HCT116 (cell line): ENCODE measurements at regions not wholly inside any gene's neighbourhood (a gene's known extent, or its start where the extent isn't known, plus 50 kb on each side); places are given as distances from the start of the nearest gene placed in this dataset.

Experiments used
- ATAC-seq: fragments of 200-7000 bp; cut with Tn5 transposase; 2 replicates; pipeline ENCODE4 v1.9.1; 2020; ENCODE audit warnings: mild to moderate bottlenecking, moderate library complexity
- BruUV-seq: library from RNA; stranded (reverse); fragments of 400-500 nt; replicated peaks from 2 replicates; lab custom pipeline; 2021; lab: Mats Ljungman, UMichigan
- CTCF ChIA-PET: fragments of 300-600 bp; sonication (Branson Sonifier 250); formaldehyde crosslinking; loops from one replicate; lab custom pipeline; 2021; ENCODE audit warnings: antibody characterized with exemption; lab: Charles Lee
- POLR2A ChIA-PET: fragments of 300-600, 350-600 bp; sonication (Branson Sonifier 250); formaldehyde crosslinking; loops from one replicate; lab custom pipeline; 2021; ENCODE audit warnings: antibody characterized with exemption; lab: Charles Lee
- RAD21 ChIA-PET, 2 experiments: fragments of 300-600 bp; sonication (Branson Sonifier 250); formaldehyde crosslinking; loops; one replicate each; lab custom pipeline; 2023; ENCODE audit warnings: low total read pairs in 2 of 2; ENCODE audit not compliant: uncharacterized antibody in 2 of 2, unreplicated experiment in 2 of 2, low non-redundant PET in 1 of 2; lab: Charles Lee
- DNase-seq: peaks from one replicate; pipeline ENCODE4 v3.0.0-alpha.2; 2010; ENCODE audit warnings: low read depth, low spot score
- H2AFZ ChIP-seq: fragments of 200-600 bp; shearing (Covaris generic), sonication (generic); 2 replicates; pipeline ENCODE4 v1.6.1; 2017; ENCODE audit warnings: low read depth, mixed run types, mixed read lengths, antibody characterized with exemption, low read length; ENCODE audit not compliant: poor library complexity, severe bottlenecking
- H3K27ac ChIP-seq: 2 replicates; pipeline ENCODE4 v1.5.1; 2012; ENCODE audit warnings: low read depth, low read length
- H3K27me3 ChIP-seq: fragments of 200-600 bp; sonication (generic); 2 replicates; pipeline ENCODE4 v1.6.1; 2016; ENCODE audit warnings: mixed run types, low read length, mixed read lengths; ENCODE audit not compliant: insufficient read depth
- H3K36me3 ChIP-seq, 2 experiments: fragments of 200-500 bp in 1 of 2; fragments of 200-600 bp in 1 of 2; sonication (Bioruptor generic) in 1 of 2; sonication (generic) in 1 of 2; 2 replicates each; pipeline versions ENCODE4 v1.5.1 to v1.6.1; 2014 to 2016; ENCODE audit warnings: low read length in 2 of 2, inconsistent platforms in 1 of 2, mixed read lengths in 1 of 2, mixed run types in 1 of 2; ENCODE audit not compliant: insufficient read depth in 2 of 2, control insufficient read depth in 1 of 2
- H3K4me1 ChIP-seq, 2 experiments: fragments of 200-600 bp in 1 of 2; sonication (generic) in 1 of 2; 2 replicates each; pipeline versions ENCODE4 v1.5.1 to v1.6.1; 2012 to 2017; ENCODE audit warnings: low read length in 2 of 2, inconsistent platforms in 1 of 2, mild to moderate bottlenecking in 1 of 2, mixed read lengths in 1 of 2, mixed run types in 1 of 2, moderate library complexity in 1 of 2; ENCODE audit not compliant: insufficient read depth in 2 of 2, control insufficient read depth in 1 of 2
- H3K4me2 ChIP-seq: fragments of 200-600 bp; sonication (generic); 2 replicates; pipeline ENCODE4 v1.6.1; 2017; ENCODE audit warnings: mixed run types, low read length, mixed read lengths
- H3K4me3 ChIP-seq, 2 experiments: fragments of 200-600 bp in 1 of 2; sonication (generic) in 1 of 2; replicated peaks in 1 of 2; 2 replicates each; pipeline ENCODE4 v1.5.1; 2011 to 2016; ENCODE audit warnings: low read length in 2 of 2, control low read depth in 1 of 2, low read depth in 1 of 2, mild to moderate bottlenecking in 1 of 2, mixed read lengths in 1 of 2, mixed run types in 1 of 2
- H3K79me2 ChIP-seq: fragments of 200-600 bp; sonication (generic); 2 replicates; pipeline ENCODE4 v1.6.1; 2017; ENCODE audit warnings: mild to moderate bottlenecking, mixed run types, low read length, moderate library complexity, mixed read lengths; ENCODE audit not compliant: insufficient read depth
- H3K9ac ChIP-seq: fragments of 200-600 bp; sonication (generic); 2 replicates; pipeline ENCODE4 v1.6.1; 2016; ENCODE audit warnings: low read length, mixed read lengths
- H3K9me2 ChIP-seq: fragments of 200-600 bp; sonication (generic), shearing (Covaris generic); 2 replicates; pipeline ENCODE4 v1.6.1; 2017; ENCODE audit warnings: mixed run types, mild to moderate bottlenecking, moderate library complexity; ENCODE audit not compliant: insufficient read depth
- H3K9me3 ChIP-seq, 2 experiments: fragments of 200-500 bp in 1 of 2; fragments of 200-600 bp in 1 of 2; sonication (Bioruptor generic) in 1 of 2; sonication (generic) in 1 of 2; 2 replicates each; pipeline ENCODE4 v1.6.1; 2014 to 2017; ENCODE audit warnings: low read length in 2 of 2, mixed read lengths in 2 of 2, inconsistent platforms in 1 of 2, low read depth in 1 of 2, mild to moderate bottlenecking in 1 of 2, mixed run types in 1 of 2, moderate library complexity in 1 of 2; ENCODE audit not compliant: control insufficient read depth in 1 of 2, insufficient read depth in 1 of 2
- H4K20me1 ChIP-seq: fragments of 200-600 bp; sonication (generic), shearing (Covaris generic); 2 replicates; pipeline ENCODE4 v1.6.1; 2017; ENCODE audit warnings: mixed run types, mild to moderate bottlenecking, moderate library complexity; ENCODE audit not compliant: insufficient read depth
- EZH2 ChIP-seq: fragments of 200-600 bp; sonication (generic); IDR thresholded peaks from 2 replicates; pipeline ENCODE4 v1.6.1; 2017; ENCODE audit warnings: antibody characterized with exemption, mixed run types
- SIN3A ChIP-seq: IDR thresholded peaks from 2 replicates; pipeline ENCODE4 v1.6.1; 2012; ENCODE audit warnings: low read depth
- intact Hi-C: fragments of 100-400 bp; cut with micrococcal nuclease; formaldehyde crosslinking; loops from 2 replicates; pipeline ENCODE4 v1.10.0; 2022
- TF ChIP-seq, protein P1 (sequence below): IDR thresholded peaks from 2 replicates; pipeline ENCODE4 v1.6.1; 2012; ENCODE audit warnings: low read depth
- TF ChIP-seq, protein P2 (sequence below): IDR thresholded peaks from 2 replicates; pipeline ENCODE4 v1.6.1; 2012
- TF ChIP-seq, protein P3 (sequence below): IDR thresholded peaks from 2 replicates; pipeline ENCODE4 v1.6.1; 2011; ENCODE audit warnings: mild to moderate bottlenecking, low read length, moderate library complexity; ENCODE audit not compliant: insufficient replicate concordance; ENCODE audit errors: extremely low read depth

DNA sequence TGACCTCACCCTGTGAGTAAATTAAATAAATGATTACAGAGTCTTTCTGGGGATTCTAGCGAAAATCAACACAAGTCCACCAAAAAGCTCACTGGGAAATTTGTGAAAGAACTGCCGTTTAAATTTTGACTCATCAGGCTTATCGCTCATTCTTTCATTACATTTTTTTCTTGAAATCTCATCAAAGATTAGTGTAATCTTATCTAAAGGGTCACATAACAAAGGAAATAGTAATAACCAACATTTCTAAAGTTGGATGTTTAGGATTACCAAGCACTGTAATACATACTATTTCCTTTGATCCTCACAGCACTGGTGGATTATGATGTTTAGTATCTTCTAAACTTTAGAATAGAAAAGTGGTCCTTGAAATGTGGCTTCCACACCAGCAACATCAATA is 111.1 kb upstream of the CBLB start (continued):
- TF ChIP-seq, protein P1, sequence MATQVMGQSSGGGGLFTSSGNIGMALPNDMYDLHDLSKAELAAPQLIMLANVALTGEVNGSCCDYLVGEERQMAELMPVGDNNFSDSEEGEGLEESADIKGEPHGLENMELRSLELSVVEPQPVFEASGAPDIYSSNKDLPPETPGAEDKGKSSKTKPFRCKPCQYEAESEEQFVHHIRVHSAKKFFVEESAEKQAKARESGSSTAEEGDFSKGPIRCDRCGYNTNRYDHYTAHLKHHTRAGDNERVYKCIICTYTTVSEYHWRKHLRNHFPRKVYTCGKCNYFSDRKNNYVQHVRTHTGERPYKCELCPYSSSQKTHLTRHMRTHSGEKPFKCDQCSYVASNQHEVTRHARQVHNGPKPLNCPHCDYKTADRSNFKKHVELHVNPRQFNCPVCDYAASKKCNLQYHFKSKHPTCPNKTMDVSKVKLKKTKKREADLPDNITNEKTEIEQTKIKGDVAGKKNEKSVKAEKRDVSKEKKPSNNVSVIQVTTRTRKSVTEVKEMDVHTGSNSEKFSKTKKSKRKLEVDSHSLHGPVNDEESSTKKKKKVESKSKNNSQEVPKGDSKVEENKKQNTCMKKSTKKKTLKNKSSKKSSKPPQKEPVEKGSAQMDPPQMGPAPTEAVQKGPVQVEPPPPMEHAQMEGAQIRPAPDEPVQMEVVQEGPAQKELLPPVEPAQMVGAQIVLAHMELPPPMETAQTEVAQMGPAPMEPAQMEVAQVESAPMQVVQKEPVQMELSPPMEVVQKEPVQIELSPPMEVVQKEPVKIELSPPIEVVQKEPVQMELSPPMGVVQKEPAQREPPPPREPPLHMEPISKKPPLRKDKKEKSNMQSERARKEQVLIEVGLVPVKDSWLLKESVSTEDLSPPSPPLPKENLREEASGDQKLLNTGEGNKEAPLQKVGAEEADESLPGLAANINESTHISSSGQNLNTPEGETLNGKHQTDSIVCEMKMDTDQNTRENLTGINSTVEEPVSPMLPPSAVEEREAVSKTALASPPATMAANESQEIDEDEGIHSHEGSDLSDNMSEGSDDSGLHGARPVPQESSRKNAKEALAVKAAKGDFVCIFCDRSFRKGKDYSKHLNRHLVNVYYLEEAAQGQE: no peak
- TF ChIP-seq SIN3A: no peak
- TF ChIP-seq, protein P2, sequence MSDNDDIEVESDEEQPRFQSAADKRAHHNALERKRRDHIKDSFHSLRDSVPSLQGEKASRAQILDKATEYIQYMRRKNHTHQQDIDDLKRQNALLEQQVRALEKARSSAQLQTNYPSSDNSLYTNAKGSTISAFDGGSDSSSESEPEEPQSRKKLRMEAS: no peak

DNA sequence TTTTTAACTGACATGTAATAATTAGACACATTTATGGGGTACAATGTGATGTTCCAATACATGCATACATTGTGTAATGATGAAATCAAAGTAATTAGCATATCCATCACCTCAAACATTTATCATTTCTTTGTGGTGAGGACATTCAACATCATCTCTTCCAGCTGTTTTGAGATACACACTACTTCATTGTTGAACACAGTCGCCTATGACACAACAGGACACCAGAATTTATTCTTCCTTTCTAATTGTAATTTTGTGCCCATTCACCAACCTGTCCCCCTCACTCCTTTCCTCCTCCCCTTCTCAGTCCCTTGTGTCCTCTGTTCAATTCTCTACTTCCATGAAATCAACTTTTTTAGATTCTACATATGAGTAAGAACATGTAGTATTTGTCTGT is 113.4 kb upstream of the CBLB start:
- Histone ChIP-seq H3K27ac (no peak overlapping the region), H3K27me3 (no peaks in the 10 kb centered on the region), H2AFZ (no peak overlapping the region), H3K4me1 (no peaks in the 10 kb centered on the region), H3K9ac (no peak overlapping the region), H3K9me2 (no peaks in the 10 kb centered on the region), H4K20me1 (no peaks in the 10 kb centered on the region), H3K4me2 (no peak overlapping the region), H3K79me2 (no peaks in the 10 kb centered on the region), H3K4me3 (no peak overlapping the region), H3K36me3 (no peaks in the 10 kb centered on the region), H3K9me3 (no peaks in the 10 kb centered on the region; a peak in 2 of 4 replicates)
- CTCF ChIA-PET: no interaction called here
- BruUV-seq: no TSS peak
- DNase-seq (no peak), ATAC-seq (no peak)
- intact Hi-C loops: no loop called here
- RAD21 ChIA-PET: no interaction called here
- POLR2A ChIA-PET: no interaction called here
- TF ChIP-seq EZH2: no peak
- TF ChIP-seq, protein P3, sequence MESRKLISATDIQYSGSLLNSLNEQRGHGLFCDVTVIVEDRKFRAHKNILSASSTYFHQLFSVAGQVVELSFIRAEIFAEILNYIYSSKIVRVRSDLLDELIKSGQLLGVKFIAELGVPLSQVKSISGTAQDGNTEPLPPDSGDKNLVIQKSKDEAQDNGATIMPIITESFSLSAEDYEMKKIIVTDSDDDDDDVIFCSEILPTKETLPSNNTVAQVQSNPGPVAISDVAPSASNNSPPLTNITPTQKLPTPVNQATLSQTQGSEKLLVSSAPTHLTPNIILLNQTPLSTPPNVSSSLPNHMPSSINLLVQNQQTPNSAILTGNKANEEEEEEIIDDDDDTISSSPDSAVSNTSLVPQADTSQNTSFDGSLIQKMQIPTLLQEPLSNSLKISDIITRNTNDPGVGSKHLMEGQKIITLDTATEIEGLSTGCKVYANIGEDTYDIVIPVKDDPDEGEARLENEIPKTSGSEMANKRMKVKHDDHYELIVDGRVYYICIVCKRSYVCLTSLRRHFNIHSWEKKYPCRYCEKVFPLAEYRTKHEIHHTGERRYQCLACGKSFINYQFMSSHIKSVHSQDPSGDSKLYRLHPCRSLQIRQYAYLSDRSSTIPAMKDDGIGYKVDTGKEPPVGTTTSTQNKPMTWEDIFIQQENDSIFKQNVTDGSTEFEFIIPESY: no peak
